GM21367 (cell line): ENCODE measurements at regions not wholly inside any gene's neighbourhood (a gene's known extent, or its start where the extent isn't known, plus 50 kb on each side); places are given as distances from the start of the nearest gene placed in this dataset.

ENCODE experiments used
- ATAC-seq: cut with Tn5 transposase; IDR thresholded peaks from one replicate; pipeline ENCODE4 v1.9.1; 2021; ENCODE audit not compliant: unreplicated experiment

DNA sequence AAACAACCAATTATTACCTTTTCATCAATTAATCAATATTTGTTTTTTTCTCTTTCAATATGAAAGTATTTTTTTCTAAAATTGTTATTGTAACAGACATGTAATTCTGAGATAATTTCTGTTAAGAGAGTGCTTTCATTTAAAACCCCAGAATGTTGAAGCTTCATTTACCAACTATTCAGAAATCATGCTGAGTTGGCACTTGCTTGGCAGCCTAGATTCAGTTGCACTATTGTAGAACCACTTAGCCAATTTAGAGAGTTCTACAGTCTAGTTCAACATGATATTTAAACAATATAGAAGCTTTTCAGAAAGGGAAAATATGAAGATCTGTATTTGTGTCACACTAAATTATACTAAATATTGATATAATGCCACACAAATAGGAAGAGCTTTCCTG is 56.1 kb upstream of the NKAIN2 start:
- no peak for ATAC-seq

DNA sequence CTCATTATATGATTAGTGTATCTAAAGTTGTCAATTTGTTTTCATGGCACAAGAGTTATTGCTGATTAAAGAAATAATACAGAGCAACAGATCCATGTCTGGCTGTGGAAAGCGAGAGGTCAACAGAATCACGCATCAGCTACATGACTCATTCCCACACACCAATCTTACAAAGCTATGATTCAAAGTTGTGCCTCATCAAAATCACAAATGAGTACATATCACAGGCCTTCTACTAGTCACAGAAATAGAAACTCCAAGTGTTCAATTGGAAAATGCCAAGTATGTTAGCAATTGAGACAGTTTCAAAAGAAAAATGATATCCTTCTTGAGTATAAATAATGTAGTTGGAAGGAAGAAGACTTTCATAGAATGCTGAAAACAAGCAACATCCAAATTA is 57.8 kb upstream of the NKAIN2 start:
- no peak for ATAC-seq

DNA sequence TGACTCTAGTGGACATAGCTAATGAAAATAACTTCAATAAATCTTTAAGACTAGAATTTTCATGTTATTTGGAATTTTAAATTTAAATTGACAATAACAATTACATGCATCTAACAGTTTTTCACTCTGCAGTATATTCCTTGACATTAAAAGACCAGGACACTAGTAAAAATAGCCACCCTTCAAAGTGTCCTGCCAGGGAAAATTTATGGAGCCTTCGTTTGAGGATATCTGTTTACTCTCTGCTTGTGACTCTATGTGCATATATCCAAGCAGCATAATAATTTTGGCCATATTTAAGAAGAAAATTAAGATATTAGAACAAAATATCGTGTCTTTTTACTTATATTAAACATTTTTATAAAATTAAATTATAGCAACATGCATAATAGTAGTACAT is 58.8 kb upstream of the NKAIN2 start:
- no peak for ATAC-seq

DNA sequence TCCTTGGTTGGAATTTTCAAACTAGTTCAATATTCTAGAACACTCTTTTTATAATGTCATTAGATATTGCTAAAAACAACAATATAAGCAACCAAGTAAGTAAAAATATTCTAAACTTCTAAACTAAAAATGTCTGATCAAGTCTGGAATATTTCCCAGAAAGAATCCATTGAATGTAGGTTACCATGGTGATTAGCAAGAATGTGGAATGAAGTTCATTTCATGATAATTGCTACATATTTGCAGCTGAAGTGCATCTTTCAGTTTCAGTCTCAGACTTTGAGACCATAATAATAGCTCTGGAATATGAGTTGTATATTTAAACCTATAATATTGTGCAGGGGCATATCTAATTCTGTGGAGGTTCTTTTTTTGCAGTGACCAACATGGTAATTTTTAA is 61.0 kb upstream of the NKAIN2 start:
- no peak for ATAC-seq

DNA sequence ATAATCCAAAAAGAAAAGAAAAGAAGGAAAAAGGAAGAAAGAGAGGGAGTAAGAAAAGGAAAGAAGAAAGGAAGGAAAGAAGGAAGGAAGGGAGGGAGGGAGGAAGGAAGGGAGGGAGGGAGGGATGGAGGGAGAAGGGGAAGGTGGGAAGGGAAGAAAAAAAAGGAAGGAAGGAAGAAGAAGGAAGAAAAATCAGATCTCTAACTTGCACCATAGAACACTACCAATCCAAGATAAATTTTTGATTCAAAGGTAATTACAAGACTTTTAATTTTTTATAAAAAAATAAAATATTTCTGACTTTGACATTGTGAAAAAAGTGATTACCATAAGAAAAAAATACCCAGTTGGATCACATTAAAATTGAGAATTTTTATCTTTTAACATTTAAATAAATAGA is 70.5 kb upstream of the NKAIN2 start:
- no peak for ATAC-seq

DNA sequence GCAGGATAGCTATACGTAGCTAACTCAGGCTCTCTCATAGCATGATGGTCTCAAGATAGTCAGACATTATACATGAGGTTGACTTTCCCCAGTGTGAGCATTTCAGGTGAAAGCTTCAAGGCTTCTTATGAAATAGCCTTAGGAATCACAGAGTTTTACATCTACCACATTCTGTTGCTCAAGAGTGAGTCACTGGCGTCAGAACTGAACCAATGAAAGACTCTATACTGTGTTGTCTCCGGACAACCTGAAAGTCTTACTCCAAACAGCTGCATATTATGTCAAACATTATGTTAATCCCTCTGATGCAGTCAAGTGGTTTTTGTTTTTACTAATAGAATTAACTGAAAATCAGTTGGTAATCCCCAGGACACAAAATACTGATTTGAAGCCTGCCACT is 79.8 kb upstream of the TRDN start:
- no peak for ATAC-seq

DNA sequence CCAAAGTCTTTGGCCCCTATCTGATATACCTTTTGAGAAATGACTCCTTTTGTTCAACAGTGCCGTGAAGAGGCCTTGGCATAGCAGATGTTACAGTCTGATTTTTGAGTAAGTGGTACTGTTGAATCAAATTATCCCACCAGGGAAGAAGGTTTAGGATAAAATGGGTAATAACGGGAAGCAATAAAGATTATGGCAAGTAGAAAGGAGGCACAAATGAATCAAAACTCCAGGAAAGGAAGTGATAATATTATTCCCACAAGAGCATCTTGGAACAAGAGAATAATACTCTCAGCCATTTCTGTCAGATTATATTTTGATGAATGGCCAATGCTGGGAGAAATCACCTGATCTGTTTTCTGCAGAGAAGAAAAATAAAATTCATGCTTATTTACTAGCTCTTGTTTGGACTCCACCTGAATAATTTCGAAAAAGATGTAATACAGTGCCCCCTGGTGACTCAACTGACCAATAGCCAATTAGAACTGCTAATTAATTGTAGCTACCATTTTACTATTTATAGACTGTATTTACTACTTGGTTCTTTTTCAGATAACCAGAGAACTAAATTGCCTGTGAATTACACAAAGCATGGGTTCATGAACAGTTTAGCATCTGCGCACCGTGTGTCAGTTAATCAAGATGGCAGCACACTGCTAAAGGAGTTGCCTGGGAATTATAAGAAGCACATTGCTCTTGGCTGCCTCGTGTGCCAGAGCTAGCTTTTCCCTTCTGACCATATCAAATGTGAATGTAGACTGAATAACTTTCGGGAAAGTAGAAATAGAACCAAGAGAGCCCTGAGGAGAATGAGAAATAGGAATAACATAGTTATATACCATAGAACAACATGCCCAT is 78.5 kb upstream of the TRDN start:
- peak; percentile 69 for ATAC-seq

DNA sequence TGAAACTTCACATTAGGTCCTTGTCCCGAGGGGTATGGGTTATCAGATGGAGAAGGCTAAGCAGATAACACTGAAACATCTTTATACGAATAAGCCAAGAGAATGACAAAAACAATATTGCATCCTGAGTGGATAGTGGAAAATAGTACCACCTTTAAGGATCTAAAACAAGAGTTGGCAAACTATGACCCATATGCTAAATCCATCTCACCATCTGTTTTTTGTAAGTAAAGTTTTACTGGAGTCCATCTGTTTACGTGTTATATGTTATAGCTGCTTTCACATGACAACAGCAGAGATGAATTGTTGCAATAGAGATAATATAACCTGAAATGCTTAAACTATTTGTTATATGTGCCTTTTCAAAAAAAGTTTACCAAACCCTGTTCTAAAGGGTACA is 76.1 kb upstream of the TRDN start:
- ATAC-seq, result no peak

DNA sequence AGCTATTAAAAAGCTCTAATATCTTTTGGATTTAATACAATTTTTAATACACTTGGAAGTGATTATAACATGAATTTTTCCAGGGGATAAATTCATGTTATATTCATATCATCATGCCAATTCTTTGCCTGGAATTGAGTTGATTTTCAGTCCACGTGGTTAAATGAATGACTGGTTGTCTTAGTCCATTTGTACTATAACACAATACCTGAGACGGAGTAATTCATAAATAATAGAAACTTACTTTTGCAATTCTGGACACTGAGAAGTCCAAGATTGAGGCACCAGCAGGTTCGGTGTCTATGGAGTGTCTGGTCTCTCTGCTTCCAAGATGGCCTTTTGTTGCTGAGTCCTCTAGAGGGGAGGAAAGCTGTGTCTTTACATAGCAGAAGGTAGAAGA is 66.2 kb upstream of the TRDN start:
- no peak for ATAC-seq

DNA sequence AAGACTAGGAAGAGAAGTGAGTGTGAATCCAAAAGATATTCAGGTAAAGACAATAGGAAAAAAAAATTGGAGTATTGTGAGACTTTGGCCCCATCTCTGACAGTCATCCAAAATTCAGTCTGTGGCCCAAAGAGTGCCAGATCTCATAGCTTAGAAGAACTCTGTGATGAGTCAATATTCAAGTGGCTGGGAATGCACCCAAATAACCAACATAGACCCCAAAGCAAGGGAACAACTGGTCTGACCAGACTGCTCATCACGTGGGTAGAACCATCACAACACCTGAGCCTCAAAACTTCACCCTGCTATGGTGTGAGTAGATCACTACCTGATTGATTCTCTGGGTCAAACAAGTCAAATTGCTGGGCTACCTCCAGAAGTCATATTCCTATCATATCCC is 51.1 kb upstream of the TRDN start:
- no peak for ATAC-seq
